GM13976 (cell line): ENCODE measurements at regions not wholly inside any gene's neighbourhood (a gene's known extent, or its start where the extent isn't known, plus 50 kb on each side); places are given as distances from the start of the nearest gene placed in this dataset.

Experiments
- DNase-seq: peaks from one replicate; pipeline ENCODE4 v3.0.0; 2012; ENCODE audit warnings: low spot score
- in situ Hi-C: fragments of 300-500 bp; cut with MboI; formaldehyde crosslinking; loops from one replicate; pipeline ENCODE4 v1.12.0; 2022; ENCODE audit warnings: low sequenced_read_pairs, mixed read lengths, inconsistent platforms; ENCODE audit not compliant: unreplicated experiment
- TF ChIP-seq, protein P1 (sequence below): IDR thresholded peaks from 2 replicates; pipeline ENCODE4 v1.5.1; 2012; ENCODE audit warnings: borderline replicate concordance, mild to moderate bottlenecking; ENCODE audit not compliant: insufficient read depth; ENCODE audit errors: extremely low read depth, missing control alignments, control extremely low read depth

DNA sequence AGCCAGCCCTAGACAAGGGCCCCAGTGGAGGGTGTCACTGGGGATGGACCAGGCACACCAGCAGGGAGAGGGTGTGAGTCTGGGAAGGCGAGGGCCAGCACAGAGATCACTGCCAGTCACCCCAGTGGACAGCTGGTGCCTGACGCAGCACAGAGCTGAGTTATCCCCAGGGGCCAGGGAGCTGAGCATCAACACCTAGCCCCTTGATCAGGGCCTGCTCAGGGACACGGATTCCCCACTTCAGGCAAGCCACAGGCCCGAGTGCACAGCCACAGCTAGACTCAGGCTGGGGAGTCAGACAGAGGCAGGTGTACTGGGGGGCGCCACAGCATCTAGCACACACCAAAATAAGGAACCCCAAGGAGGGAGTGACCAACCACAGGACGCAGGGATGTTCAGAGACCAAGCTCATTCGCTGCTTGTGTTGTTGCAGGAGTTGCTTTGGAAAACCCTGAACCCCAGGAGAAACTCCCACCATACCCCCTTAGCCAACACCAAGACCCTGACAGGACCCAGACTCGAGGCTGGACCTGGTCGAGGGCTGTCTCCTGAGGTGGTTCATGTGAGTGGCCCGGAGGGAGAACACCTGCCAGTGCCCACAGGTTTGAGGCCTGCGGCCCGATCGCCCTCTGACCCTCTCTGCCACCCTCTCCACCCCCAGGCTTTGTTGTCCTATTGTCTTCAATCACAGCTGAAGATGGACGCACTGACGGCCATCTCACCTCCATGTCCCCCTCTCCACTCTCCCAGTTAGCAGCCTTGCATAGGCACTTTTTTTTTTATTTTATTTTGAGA lies 146.8 kb downstream of the TPRA1 start:
- TF ChIP-seq, protein P1, sequence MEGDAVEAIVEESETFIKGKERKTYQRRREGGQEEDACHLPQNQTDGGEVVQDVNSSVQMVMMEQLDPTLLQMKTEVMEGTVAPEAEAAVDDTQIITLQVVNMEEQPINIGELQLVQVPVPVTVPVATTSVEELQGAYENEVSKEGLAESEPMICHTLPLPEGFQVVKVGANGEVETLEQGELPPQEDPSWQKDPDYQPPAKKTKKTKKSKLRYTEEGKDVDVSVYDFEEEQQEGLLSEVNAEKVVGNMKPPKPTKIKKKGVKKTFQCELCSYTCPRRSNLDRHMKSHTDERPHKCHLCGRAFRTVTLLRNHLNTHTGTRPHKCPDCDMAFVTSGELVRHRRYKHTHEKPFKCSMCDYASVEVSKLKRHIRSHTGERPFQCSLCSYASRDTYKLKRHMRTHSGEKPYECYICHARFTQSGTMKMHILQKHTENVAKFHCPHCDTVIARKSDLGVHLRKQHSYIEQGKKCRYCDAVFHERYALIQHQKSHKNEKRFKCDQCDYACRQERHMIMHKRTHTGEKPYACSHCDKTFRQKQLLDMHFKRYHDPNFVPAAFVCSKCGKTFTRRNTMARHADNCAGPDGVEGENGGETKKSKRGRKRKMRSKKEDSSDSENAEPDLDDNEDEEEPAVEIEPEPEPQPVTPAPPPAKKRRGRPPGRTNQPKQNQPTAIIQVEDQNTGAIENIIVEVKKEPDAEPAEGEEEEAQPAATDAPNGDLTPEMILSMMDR: no peak
- in situ Hi-C loops: loop anchor here (25.0 kb wide), 1 partner anchor 756 kb away; no protein-coding TSS in a partner anchor
- DNase-seq: no peak

DNA sequence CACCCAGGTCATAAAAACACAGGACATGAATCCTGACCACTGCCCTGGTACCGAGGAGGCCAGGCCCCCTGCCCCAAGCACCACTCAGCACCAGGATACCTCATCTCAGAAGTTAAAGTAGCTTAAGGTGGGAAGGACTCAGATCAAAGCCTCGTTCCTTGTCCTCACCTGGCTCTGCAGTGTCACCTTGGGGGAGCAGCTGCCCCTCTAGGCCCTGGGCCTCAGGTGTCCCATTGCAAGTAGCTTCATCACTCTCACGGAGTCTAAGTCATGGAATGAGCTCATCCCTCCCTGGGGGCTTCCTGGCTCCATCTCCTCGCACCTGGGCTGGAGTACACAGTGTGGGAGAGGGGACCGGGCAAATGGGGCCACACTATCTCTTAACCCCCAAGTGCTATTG lies 148.0 kb downstream of the TPRA1 start:
- DNase-seq: no peak
- TF ChIP-seq, protein P1: peak; percentile 1
- in situ Hi-C loops: loop anchor here (25.0 kb wide), 1 partner anchor 755 kb away; no protein-coding TSS in a partner anchor

DNA sequence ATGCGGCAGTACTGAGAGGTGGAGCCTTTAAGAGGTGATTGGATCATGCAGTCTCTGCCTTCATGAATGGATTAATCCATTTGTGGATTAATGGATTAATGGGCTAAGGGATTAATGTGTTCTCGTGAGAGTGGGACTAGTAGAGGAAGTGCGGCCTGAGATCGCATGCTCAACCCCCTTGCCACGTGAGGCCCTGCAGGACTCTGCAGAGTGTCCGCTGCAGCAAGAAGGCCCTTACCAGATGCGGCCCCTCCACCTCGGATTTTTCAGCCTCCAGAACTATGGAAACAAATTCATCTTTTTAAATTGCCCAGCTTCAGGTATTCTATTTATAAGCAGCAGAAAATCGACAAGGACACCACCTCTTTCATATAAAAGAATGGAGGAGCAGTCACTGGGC lies 148.8 kb downstream of the TPRA1 start:
- DNase-seq: no peak
- in situ Hi-C loops: loop anchor here (25.0 kb wide), 1 partner anchor 754 kb away; no protein-coding TSS in a partner anchor
- TF ChIP-seq, protein P1: no peak

DNA sequence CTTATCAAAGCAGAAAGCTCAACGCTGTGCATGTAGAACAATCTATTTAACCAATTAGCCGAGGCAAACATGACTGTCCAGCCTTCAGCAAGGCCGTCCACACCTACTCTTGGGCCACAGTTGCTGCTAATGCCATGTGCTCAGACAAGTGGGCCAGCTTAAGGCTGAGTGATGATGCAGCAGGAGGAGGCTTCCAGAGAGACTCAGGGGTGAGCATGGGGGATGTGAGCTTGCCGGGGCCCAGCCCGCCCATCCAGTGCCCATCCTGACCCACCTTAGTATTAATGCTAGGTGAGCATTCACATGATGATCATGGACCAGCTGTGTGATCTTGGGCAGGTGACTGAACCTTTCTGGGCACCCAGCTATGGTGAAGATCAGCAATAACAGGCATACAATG lies 150.1 kb downstream of the TPRA1 start:
- in situ Hi-C loops: loop anchor here (25.0 kb wide), 1 partner anchor 753 kb away; no protein-coding TSS in a partner anchor
- TF ChIP-seq, protein P1: no peak
- DNase-seq: no peak

DNA sequence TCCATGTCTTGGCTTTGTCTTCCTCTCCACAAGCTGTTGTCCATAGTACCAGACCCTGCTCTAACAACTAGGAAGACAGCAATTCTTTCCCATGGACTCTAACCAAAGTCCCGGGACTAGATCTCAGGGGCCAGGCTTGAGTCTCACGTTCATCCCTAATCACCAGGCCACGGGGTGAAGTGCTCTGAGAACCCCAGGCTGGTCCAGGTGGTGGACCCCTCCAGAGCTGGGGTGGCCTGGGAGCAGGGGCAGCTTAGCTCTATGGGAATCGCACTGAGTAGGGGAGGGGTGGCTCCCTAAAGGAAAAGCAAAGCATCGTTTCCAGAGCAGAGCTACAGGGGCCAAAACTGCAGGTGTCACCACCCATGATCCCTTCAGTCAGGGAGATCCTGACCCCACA lies 150.9 kb downstream of the TPRA1 start:
- in situ Hi-C loops: loop anchor here (25.0 kb wide), 1 partner anchor 752 kb away; no protein-coding TSS in a partner anchor
- no peak for DNase-seq
- TF ChIP-seq, protein P1: no peak

DNA sequence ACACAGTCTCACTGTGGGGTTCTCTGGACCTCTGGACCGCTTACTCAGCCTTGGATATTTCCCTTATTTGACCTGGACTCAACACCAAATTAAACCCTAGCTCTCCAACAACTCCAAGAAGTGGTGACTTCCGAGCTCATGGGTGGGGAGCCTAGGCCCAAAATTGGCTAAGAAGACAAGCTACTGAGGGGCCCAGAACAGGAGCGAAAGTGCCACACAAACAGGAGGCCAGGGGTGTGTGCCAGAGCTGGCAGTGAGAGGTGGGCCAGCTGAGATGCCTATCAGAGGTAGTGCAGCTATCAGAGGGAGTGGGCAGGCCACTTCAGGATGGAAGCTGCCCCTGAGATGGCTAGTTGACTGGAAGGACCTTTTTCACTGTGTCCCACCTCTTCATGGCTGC lies 151.1 kb upstream of the PRR20G start:
- TF ChIP-seq, protein P1: no peak
- in situ Hi-C loops: loop anchor here (25.0 kb wide), 1 partner anchor 752 kb away; no protein-coding TSS in a partner anchor
- no peak for DNase-seq
